ENCODE measurements at regions not wholly inside any gene's neighbourhood (a gene's known extent, or its start where the extent isn't known, plus 50 kb on each side); places are given as distances from the start of the nearest gene placed in this dataset.

DNA sequence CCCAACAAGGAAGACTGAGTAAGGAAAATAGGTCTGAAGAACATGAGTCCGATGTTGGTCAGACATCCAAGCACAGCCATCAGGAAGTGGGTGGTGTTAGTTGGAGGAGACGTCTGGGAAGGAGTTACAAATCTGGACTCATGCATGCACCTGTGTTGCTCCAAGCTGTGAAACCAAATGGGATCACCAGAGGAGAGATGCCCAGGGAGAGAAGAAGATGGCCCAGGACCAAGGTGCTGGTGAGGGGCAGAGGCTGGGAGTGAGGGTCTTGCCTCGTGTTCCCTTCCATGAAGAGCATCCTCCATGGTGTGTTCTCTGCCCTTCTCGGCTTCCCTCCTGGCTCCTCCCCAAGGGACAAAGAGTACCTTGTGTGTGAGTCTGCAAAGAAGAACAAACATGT is 405.6 kb downstream of the NPHP4 start:
- Histone ChIP-seq H3K79me2 (ENCODE audit: low read length) (no peaks in the 10 kb centered on the region), H3K27me3 (ENCODE audit: low read length) (peaks cover 38% of the 10 kb centered on the region), H2AFZ (ENCODE audit: low read length) (no peak overlapping the region), H3K9ac (ENCODE audit: low read length) (no peak overlapping the region), H3K4me1 (ENCODE audit: insufficient read depth, low read length) (no peaks in the 10 kb centered on the region), H4K20me1 (ENCODE audit: low read length) (no peaks in the 10 kb centered on the region), H3K4me3 (ENCODE audit: low read length) (no peak overlapping the region), H3K9me2 (replicated peaks; ENCODE audit: low read length) (no peaks in the 10 kb centered on the region), H3K27ac (ENCODE audit: low read length) (no peak overlapping the region), H3K4me2 (ENCODE audit: low read length) (no peak overlapping the region), H3K36me3 (ENCODE audit: low read depth, low read length) (no peaks in the 10 kb centered on the region), H3K9me3 (ENCODE audit: low read length) (peaks cover 10% of the 10 kb centered on the region), H3F3A (ENCODE audit: low read length, unreplicated experiment) (no peaks in the 10 kb centered on the region)
- ChIA-PET POLR2A (ENCODE audit: unreplicated experiment) (no interaction called here), CTCF (no interaction called here)
- DNase-seq, result no peak
- TF ChIP-seq EZH2phosphoT487 (IDR thresholded peaks at IDR 0.05; ENCODE audit: borderline replicate concordance, low read length) (no peak), EZH2 (IDR thresholded peaks at IDR 0.05; ENCODE audit: low read length, unreplicated experiment) (no peak)
- TF ChIP-seq, protein P1, sequence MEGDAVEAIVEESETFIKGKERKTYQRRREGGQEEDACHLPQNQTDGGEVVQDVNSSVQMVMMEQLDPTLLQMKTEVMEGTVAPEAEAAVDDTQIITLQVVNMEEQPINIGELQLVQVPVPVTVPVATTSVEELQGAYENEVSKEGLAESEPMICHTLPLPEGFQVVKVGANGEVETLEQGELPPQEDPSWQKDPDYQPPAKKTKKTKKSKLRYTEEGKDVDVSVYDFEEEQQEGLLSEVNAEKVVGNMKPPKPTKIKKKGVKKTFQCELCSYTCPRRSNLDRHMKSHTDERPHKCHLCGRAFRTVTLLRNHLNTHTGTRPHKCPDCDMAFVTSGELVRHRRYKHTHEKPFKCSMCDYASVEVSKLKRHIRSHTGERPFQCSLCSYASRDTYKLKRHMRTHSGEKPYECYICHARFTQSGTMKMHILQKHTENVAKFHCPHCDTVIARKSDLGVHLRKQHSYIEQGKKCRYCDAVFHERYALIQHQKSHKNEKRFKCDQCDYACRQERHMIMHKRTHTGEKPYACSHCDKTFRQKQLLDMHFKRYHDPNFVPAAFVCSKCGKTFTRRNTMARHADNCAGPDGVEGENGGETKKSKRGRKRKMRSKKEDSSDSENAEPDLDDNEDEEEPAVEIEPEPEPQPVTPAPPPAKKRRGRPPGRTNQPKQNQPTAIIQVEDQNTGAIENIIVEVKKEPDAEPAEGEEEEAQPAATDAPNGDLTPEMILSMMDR (conservative IDR thresholded peaks at IDR 0.05; ENCODE audit: low read depth, low read length), result no peak
- no peak for ATAC-seq
- BruUV-seq (replicated peaks), result no TSS peak
- intact Hi-C loops (cut with micrococcal nuclease), result no loop called here

DNA sequence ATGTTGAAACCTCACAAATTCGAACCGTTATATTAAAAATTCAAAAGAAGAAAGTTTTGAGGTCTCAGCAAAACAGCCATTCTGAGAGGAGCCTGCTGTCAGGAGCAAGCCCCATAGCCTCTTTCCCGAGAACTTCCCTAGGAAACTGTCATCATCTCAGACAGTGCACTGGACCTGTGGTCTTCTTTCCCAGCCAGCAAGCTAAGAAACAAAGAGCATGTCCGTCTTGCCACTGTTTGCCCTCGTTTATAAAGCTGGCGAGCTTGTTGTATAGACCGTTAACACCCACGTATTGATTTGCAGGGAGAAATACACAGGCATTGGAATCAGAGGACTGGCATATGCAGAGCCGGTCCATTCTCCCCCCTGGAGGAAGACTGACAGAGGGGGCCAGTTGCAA is 407.0 kb downstream of the NPHP4 start:
- no TSS peak for BruUV-seq (replicated peaks)

DNA sequence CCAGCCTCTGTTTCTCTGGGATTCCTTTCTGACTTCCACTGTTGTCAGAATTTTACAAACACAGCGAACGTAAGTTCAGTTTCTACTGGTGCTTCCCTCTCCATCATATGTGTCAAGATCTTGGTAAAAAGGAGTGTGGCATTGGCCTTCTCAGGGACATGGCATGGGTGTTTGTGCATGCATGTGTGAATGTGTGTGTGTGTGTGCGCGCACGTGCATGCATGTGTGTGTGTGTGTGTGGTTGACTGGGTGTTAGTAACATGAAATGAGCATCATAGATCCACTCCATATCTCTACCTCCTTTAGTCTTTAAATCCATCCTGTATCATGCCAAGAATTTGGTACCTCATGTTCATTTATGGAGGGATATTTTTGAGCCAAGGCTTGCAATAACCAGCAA is 411.3 kb downstream of the NPHP4 start:
- Histone ChIP-seq H3F3A (ENCODE audit: low read length, unreplicated experiment) (no peaks in the 10 kb centered on the region), H3K4me3 (ENCODE audit: low read length) (no peak overlapping the region), H3K9ac (ENCODE audit: low read length) (no peak overlapping the region), H3K4me1 (ENCODE audit: insufficient read depth, low read length) (no peaks in the 10 kb centered on the region), H3K9me2 (replicated peaks; ENCODE audit: low read length) (no peaks in the 10 kb centered on the region), H3K27ac (ENCODE audit: low read length) (no peak overlapping the region), H2AFZ (ENCODE audit: low read length) (no peak overlapping the region), H3K27me3 (ENCODE audit: low read length) (peaks cover 36% of the 10 kb centered on the region), H3K36me3 (ENCODE audit: low read depth, low read length) (no peaks in the 10 kb centered on the region), H3K79me2 (ENCODE audit: low read length) (no peaks in the 10 kb centered on the region), H3K9me3 (ENCODE audit: low read length) (no peaks in the 10 kb centered on the region), H3K4me2 (ENCODE audit: low read length) (no peak overlapping the region), H4K20me1 (ENCODE audit: low read length) (no peaks in the 10 kb centered on the region)
- DNase-seq, result no peak
- no TSS peak for BruUV-seq (replicated peaks)
- no peak for ATAC-seq
- CTCF ChIA-PET, result no interaction called here
- TF ChIP-seq EZH2phosphoT487 (IDR thresholded peaks at IDR 0.05; ENCODE audit: borderline replicate concordance, low read length), result no peak
- no peak for TF ChIP-seq EZH2 (IDR thresholded peaks at IDR 0.05; ENCODE audit: low read length, unreplicated experiment)
- TF ChIP-seq, protein P1 (conservative IDR thresholded peaks at IDR 0.05; ENCODE audit: low read depth, low read length), result no peak
- intact Hi-C loops (cut with micrococcal nuclease), result no loop called here
- POLR2A ChIA-PET (ENCODE audit: unreplicated experiment), result no interaction called here

More for the DNA sequence above, 407.0 kb downstream of the NPHP4 start:
- POLR2A ChIA-PET (ENCODE audit: unreplicated experiment), result no interaction called here
- Histone ChIP-seq H2AFZ (ENCODE audit: low read length) (no peak overlapping the region), H3F3A (ENCODE audit: low read length, unreplicated experiment) (no peaks in the 10 kb centered on the region), H3K27me3 (ENCODE audit: low read length) (peaks cover 38% of the 10 kb centered on the region), H3K9me2 (replicated peaks; ENCODE audit: low read length) (no peaks in the 10 kb centered on the region), H3K79me2 (ENCODE audit: low read length) (no peaks in the 10 kb centered on the region), H3K36me3 (ENCODE audit: low read depth, low read length) (no peaks in the 10 kb centered on the region), H3K27ac (ENCODE audit: low read length) (no peak overlapping the region), H3K4me3 (ENCODE audit: low read length) (no peak overlapping the region), H3K4me2 (ENCODE audit: low read length) (no peak overlapping the region), H3K4me1 (ENCODE audit: insufficient read depth, low read length) (no peaks in the 10 kb centered on the region), H3K9ac (ENCODE audit: low read length) (no peak overlapping the region), H4K20me1 (ENCODE audit: low read length) (no peaks in the 10 kb centered on the region), H3K9me3 (ENCODE audit: low read length) (0 out of 2 replicates have a peak, but pooled peaks cover under 1% of the 10 kb centered on the region)
- no peak for DNase-seq
- intact Hi-C loops (cut with micrococcal nuclease), result no loop called here
- ATAC-seq, result no peak
- CTCF ChIA-PET, result no interaction called here
- TF ChIP-seq, protein P1 (conservative IDR thresholded peaks at IDR 0.05; ENCODE audit: low read depth, low read length), result no peak
- TF ChIP-seq EZH2phosphoT487 (IDR thresholded peaks at IDR 0.05; ENCODE audit: borderline replicate concordance, low read length) (no peak), EZH2 (IDR thresholded peaks at IDR 0.05; ENCODE audit: low read length, unreplicated experiment) (no peak)
